Hematopoietic multipotent progenitor cell treated with erythropoietin and hydrocortisone succinate and interleukin-3 and kit ligand, for 8 days (in vitro differentiated cells): ENCODE measurements at regions not wholly inside any gene's neighbourhood (a gene's known extent, or its start where the extent isn't known, plus 50 kb on each side); places are given as distances from the start of the nearest gene placed in this dataset.

Experiments used
- DNase-seq: peaks from one replicate; pipeline ENCODE4 v3.0.0-alpha.2; 2015

GRCh38 chr14:84789012-84789411 lies 740.9 kb upstream of the FLRT2 start:
- DNase-seq: no peak

- DNase-seq: no peak
Measured at GRCh38 chr14:84792722-84793410, 737.1 kb upstream of the FLRT2 start.

DNA sequence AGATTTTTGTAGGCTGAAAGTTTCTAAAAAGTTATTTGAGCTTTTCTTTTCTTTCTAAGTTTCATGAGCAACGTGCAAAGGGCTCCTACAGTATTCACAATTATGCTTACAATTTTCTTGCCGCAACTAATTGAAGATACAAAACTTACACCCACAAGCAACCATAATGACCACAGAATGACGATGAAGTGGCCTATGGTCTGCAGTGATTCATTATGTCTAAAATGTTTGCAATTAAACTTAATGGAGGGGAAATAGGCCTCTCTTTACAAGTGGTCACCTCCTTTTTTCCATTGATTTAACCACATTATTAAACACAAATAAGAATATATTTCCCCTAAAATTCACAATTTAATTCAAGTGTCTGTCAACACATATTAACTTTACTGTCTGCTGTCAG lies 732.6 kb upstream of the FLRT2 start:
- DNase-seq: no peak

DNA sequence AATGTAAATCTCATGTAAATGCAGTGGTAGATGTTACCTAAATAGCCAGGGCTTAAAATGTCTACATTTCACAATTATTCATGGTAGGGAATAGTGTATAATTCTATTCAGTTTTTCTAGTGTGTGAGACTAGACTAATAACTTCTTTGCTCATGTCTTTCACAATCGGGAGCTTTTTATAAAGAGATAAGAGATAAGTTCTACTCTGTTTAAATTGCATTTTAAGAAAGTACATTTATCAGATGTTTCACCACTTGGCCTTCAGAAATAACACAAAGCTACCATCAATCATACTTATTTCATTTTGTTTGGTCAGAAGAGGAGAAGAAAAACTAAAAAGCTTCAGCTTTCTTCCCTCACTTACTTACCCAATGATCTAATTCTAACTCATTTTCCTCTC lies 725.5 kb upstream of the FLRT2 start:
- no peak for DNase-seq

GRCh38 chr14:84804895-84805294 lies 725.0 kb upstream of the FLRT2 start:
- DNase-seq: no peak

DNA sequence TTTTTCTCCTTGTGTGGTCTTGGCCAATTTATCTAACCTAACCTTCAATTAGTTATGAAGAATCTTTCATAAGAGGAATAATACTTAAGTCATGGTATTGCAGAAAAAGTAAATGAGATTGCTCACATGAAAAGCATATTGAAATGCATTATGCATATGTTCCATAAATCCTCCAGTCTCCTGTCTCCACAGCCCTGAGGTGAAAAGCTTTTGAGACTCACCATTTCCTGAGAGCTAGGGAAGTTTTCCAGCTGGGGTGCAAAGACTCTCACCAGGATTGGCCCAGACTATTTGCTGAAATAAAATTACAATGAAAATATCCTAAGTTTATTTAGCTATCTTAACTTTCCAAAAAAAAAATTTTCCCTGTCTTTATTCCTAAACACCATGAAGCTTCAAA lies 723.8 kb upstream of the FLRT2 start:
- DNase-seq: no peak

GRCh38 chr14:84806622-84807021 lies 723.3 kb upstream of the FLRT2 start:
- DNase-seq: no peak

- no peak for DNase-seq
Measured at GRCh38 chr14:84807673-84808072, 722.3 kb upstream of the FLRT2 start.

- DNase-seq: no peak
Measured at GRCh38 chr14:84809158-84809557, 720.8 kb upstream of the FLRT2 start.

- no peak for DNase-seq
Measured at GRCh38 chr14:84814391-84814790, 715.6 kb upstream of the FLRT2 start.

- DNase-seq: no peak
Measured at GRCh38 chr14:84819528-84819927, 710.4 kb upstream of the FLRT2 start.

DNA sequence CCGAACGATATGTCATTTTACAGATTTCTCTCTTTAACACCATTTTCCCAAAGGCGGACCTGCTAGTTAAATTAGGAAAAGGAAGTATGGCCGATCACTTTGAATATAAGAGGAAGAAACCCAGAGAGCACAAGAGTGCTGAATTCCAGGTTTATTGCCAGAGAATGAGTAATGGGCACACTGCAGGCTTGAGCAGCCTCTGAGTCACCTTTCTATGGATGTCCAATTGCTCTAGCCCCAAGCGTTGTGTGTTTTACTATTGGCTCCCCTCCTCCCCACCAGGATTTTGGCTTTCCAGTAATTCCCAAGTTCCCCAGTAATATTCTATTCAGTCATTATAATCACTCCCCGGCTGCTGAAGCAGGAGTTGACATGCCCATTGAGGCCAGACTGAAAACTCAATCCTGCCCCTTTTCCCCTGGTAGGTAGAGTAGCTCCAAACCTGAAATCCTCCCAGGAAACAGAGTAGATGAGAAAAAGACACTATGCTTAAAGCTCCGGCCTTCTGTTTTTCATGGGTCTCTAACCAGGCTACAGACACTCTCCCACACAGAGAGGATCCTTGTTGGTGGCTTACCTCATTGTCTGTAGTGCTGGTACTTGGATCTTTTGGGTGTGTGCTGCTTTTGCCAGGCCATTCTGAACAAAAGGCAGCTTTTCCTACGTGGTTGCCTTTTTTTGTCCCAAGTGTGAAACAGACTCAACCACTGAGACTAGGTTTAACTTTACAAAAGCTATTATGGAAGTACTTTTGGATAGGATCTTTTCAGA lies 704.3 kb upstream of the FLRT2 start:
- no peak for DNase-seq

DNA sequence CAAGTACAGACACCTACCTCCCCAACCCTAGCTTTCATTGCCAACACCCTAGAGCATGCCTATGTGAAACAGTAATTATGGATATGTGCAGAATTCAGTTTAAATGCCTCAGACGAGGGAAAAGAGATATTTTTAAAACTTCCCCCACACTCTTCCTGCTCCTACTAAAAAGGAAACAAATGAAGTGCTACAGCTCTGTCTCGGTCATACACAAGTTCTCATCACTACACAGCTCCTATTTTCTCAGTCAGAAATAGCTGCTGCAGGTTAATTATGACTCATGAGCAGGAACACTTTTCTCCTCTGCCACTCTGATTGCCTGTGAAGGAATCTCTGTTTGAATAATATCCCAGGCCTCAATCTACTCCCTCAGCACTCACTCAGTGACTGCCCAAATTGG lies 703.6 kb upstream of the FLRT2 start:
- no peak for DNase-seq

DNA sequence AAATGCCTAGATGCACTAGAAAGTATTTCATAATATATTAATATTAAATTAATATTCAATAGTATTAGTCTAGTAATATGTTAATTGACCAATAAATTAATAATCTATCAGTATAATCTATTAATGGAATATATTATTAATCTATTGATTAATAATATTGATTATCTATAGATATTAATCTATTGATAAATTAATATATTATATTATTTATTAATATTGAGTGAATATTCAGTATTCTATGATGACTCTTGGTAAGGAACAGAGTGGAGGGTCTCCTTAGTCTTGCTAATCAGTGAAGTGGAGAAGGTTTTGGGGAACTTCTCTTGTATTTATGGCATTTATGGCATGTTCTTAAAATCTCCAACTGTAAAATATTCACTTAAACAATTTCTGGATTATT lies 679.3 kb upstream of the FLRT2 start:
- no peak for DNase-seq

DNA sequence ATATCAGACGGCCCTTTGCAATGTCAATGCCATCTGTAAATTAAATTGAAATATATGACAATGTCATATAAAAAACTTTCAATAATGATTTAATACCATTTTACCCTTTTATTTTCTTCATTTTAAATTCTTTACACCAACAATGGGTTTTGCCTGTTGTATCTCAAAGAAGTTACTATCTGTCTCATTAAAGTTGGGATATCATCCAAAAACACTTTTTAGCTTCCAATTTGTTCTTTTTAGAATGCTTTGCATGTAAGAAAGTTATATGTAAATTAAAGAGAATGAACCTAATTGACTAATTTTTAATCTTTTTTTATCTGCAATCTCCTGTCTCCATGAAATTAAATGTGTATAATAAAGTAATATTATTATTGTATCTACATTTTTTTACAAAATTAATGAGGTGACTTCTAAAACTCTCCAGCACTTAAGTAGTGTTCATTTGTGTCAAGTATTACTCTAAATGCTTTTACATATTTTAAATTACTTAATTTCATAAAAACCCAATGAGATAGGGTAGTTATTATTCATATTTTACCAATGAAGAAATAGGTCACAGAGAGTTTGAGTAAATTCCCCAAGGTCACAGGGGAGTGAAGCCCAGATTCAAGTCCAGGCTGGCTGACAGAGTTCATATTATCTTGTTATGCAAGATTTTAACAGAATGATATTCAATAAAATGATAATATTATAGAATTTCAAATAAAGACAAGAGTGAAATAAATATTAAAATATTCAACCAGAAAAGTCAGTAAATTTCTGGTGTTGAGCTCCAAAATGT lies 673.0 kb upstream of the FLRT2 start:
- DNase-seq: no peak

- no peak for DNase-seq
Measured at GRCh38 chr14:84857571-84857970, 672.4 kb upstream of the FLRT2 start.

GRCh38 chr14:84859116-84859515 lies 670.8 kb upstream of the FLRT2 start:
- DNase-seq: no peak

DNA sequence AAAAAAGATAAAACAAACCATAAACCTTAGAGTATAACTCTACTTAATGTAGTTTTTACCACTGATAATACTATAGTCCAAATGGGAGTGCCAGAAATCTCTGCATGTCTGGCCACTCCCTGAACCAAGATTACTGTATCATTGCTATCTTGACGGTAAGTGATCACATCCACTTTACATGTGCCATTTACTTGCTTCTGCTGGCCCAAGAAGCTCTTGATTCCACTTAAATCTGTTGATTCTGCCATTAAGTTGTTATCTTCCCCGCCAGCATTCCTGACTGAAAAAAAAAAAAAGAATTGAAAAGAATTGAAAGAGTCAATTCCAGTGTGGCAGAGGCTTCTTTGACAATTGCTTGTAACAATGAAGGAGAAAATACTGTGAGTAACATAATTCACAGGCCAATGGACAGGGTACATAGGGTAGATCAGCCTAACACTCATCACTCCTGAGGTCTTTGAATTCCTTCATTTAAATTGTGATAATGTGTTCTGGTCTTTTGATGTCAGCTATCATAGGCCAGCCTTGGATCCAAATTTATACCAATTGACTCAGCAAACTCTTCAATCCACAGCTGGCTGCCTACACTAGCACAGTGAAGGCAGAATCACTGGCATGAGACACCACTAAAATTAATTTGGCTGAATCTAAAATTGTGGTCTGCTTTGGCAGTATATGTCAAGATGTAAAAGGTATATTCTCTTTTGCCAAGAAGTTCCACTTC lies 665.2 kb upstream of the FLRT2 start:
- no peak for DNase-seq

DNA sequence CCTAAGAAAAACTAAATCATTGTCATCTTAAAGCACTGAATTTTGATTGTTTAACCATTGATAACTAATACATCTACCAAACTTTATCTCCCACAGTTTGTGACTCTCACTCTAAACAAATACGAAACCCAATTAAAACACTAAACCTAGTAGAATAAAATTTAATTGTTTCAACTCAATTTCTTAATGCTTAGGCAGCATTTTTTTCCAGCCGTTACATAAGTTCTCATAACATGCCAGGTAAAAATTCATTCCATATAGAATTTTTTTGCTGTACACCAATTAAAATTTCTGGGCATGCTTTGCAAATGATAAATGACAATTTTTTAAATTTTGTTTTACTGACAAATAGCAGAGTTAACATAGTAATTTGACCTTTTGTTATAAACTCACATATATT lies 658.2 kb upstream of the FLRT2 start:
- DNase-seq: no peak

DNA sequence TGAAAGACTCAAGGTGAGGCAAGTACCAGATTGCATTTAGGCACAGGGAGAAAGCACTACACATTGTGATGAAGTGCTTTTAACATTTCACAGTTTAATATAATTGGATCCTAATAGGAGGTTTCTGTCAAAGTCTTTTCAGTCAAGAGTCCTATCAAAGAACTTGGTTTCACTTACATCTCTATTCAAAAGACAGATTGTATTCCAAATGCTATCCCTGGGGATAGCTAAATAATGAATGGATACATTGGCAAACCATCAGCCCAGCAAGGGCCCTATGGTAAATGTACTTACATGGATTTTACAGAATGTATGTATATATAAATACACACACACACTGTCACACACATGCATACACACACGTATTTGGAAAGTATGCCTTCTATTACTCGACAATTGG lies 655.5 kb upstream of the FLRT2 start:
- DNase-seq: no peak

DNA sequence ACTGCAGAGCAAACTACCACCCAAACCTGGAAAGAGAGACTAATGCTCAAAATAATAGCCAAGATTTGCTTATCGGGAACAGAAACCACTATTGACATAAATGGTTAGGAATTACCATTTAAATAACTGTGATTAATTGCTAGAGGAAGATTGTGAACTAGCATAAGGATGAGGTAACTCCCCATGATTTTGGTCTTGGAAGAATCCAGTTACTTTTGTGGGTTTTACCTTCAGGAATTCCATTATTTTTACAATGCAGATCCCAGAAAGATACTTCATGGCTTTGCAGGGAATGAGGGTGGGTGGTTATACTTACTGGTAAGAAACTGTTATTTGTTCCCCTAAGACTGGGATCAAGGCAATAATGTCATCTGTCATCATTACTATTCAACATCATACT lies 652.9 kb upstream of the FLRT2 start:
- DNase-seq: no peak

- DNase-seq: no peak
Measured at GRCh38 chr14:84882830-84883229, 647.1 kb upstream of the FLRT2 start.

DNA sequence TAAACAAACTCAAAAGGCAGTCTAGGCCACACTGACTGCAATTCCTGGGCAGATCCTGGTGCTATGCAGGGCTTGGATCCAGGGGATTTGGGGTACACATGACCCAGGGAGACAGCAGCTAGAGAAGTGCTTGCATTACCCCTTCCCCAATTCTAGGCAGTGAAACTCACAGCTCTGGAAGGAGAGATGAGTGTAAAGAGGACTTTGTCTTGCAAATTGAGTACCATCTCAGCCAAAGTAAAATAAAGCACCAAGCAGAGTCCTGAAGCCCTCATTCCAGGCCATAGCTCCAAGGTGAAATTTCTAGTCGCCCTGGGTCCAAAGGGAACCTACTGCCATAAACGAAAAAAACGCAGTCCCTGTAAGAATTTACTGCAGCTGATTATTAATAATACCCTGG lies 644.9 kb upstream of the FLRT2 start:
- DNase-seq: no peak
